Left lung (tissue), 4 donors: ENCODE measurements at regions not wholly inside any gene's neighbourhood (a gene's known extent, or its start where the extent isn't known, plus 50 kb on each side); places are given as distances from the start of the nearest gene placed in this dataset.

Experiments used
- ATAC-seq: fragments of 200-7000 bp; cut with Tn5 transposase; one replicate; pipeline ENCODE4 v1.9.1; 2020; ENCODE audit warnings: moderate library complexity
- DNase-seq, 4 donors: peaks; one replicate each; pipeline ENCODE4 v3.0.0-alpha.2; 2013 to 2020
- H3K27ac ChIP-seq, 2 donors: fragments of 200-600 bp; sonication (generic) in 1 of 2; one replicate each; pipeline versions ENCODE4 v1.5.0 to v1.8.0; 2020 to 2021
- H3K27me3 ChIP-seq, 2 donors: fragments of 200-600 bp; sonication (generic) in 1 of 2; one replicate each; pipeline versions ENCODE4 v1.5.0 to v1.8.0; 2020 to 2021
- H3K36me3 ChIP-seq, 2 donors: fragments of 200-600 bp; sonication (generic) in 1 of 2; one replicate each; pipeline versions ENCODE4 v1.5.0 to v1.8.0; 2020 to 2021
- H3K4me1 ChIP-seq, 2 donors: fragments of 200-600 bp; one replicate each; pipeline ENCODE4 v1.8.0; 2021
- H3K4me3 ChIP-seq, 2 donors: fragments of 200-600 bp; sonication (generic) in 1 of 2; one replicate each; pipeline versions ENCODE4 v1.5.0 to v1.8.0; 2020 to 2021; ENCODE audit warnings: mild to moderate bottlenecking in 1 of 2
- H3K9me3 ChIP-seq, 2 donors: fragments of 200-600 bp; sonication (generic) in 1 of 2; one replicate each; pipeline versions ENCODE4 v1.5.0 to v1.8.0; 2020 to 2021
- CTCF ChIP-seq, 2 donors: fragments of 200-600 bp; sonication (generic) in 1 of 2; IDR thresholded peaks; one replicate each; pipeline versions ENCODE4 v1.5.0 to v1.8.0; 2021; ENCODE audit warnings: antibody characterized with exemption in 2 of 2
- intact Hi-C, 2 donors: fragments of 100-400 bp; cut with DNase I; formaldehyde crosslinking; loops; one replicate each; pipeline versions ENCODE4 v1.11.2 to v1.14.2; 2022
- donor health status: DM: no; HTN: yes; CAD: no.
- donor health status: DM: no; HTN: no; CAD: no.

DNA sequence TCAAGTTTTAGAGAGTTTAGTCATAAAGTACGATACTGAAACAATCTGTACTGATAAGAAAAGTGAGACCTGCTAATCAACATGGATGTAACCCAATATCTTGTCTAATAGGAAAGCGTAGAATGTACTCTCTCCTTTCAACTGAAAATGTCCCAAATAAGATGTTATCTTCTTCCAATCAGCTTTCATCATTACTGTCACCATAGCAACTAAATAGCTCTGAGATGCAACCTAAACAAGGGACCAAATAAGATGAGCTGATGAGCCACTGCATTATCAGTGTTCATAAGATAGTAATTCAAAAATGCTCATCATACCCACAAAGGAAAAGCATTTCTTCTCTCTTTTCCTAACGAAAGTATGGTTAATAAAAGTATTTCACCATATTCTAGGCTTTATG is 1108.3 kb upstream of the MAP3K7 start:
- H3K36me3 ChIP-seq: no peaks in the 10 kb centered on the region
- intact Hi-C loops: no loop called here
- no peaks in the 10 kb centered on the region for H3K4me1 ChIP-seq
- no peak overlapping the region for H3K4me3 ChIP-seq
- DNase-seq (no peak), ATAC-seq (no peak)
- H3K27ac ChIP-seq: no peak overlapping the region
- H3K9me3 ChIP-seq: no peaks in the 10 kb centered on the region
- no peaks in the 10 kb centered on the region for H3K27me3 ChIP-seq
- TF ChIP-seq CTCF (IDR thresholded peaks at IDR 0.05): no peak

DNA sequence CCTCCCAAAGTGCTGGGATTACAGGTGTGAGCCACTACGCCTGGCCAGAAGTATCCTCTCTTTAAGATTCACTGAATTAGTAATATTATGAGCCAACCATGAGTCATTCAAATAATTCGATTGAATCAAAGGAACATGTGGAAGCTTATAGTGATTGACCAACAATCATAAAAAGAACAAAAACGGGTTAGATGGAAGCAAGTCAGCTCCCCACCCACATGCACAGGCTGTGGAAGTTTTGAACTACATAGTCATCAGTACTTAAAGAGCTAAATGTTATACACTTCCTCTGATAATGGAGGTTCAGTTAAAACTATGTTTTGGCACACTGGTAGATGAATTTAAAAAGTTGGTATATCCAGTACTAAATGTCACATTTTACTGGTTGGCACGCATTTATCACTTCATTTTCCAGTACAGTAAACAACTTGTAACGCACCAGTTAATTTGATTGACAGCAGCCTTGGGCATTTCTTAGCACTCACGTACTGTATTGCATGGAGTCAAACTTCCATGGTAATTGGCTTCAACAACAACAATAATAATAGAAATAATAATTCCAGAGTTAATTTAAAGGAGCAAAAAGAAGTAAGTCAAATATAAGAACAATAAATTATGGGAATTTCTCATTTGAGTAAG is 1107.3 kb upstream of the MAP3K7 start:
- H3K4me1 ChIP-seq: no peaks in the 10 kb centered on the region
- no peak for TF ChIP-seq CTCF (IDR thresholded peaks at IDR 0.05)
- intact Hi-C loops: no loop called here
- DNase-seq (no peak), ATAC-seq (no peak)
- H3K27me3 ChIP-seq: no peaks in the 10 kb centered on the region
- no peaks in the 10 kb centered on the region for H3K36me3 ChIP-seq
- no peaks in the 10 kb centered on the region for H3K9me3 ChIP-seq
- H3K4me3 ChIP-seq: no peak overlapping the region
- H3K27ac ChIP-seq: no peak overlapping the region

DNA sequence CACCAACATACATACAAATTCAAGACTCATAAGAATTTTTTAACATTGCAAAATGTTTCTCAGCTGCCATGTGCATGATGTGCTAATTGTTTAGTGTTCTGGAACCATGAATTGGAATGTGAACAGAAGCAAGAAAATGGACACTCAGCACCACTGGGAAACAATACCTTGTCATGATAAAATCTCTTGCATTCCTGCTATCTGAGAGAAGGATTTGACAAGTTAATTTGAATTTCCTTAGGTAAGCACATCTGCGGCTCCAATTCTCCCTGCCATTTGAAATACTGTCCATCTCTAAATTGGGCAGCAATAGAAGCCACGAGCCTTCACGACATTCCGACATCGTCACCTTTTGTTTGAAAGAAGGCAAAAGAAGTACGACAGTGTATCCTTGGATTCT is 1104.6 kb upstream of the MAP3K7 start:
- no peak for ATAC-seq
- Histone ChIP-seq H3K36me3 (no peaks in the 10 kb centered on the region), H3K27me3 (no peaks in the 10 kb centered on the region), H3K4me1 (no peaks in the 10 kb centered on the region), H3K4me3 (no peak overlapping the region), H3K9me3 (no peaks in the 10 kb centered on the region), H3K27ac (no peak overlapping the region)
- intact Hi-C loops: no loop called here
- no peak for DNase-seq
- TF ChIP-seq CTCF (IDR thresholded peaks at IDR 0.05): no peak

GRCh38 chr6:91683240-91683639 is 1096.4 kb upstream of the MAP3K7 start:
- no peaks in the 10 kb centered on the region for H3K4me1 ChIP-seq
- H3K36me3 ChIP-seq: no peaks in the 10 kb centered on the region
- DNase-seq: no peak
- no peak for TF ChIP-seq CTCF (IDR thresholded peaks at IDR 0.05)
- intact Hi-C loops: no loop called here
- no peaks in the 10 kb centered on the region for H3K27me3 ChIP-seq
- H3K9me3 ChIP-seq: no peaks in the 10 kb centered on the region
- no peak overlapping the region for H3K4me3 ChIP-seq
- ATAC-seq: no peak
- no peak overlapping the region for H3K27ac ChIP-seq

DNA sequence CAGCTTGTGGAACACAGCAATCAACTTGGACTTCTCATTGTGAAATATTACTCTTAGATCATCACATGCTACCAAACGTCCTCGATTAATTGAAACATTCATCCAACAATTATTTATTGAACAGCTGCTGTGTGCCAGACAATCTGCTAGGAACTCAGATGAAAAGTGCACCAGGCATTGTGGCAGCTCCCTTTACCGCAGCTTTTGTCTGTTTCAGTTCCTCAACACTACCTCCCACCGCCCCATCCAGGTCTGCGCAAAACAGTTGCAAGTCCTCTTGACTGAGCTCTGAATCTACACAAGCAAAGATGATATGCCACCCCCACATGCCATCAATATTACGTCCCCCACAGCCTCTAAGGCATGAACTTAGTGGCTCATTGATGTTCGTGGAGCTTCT is 1094.4 kb upstream of the MAP3K7 start:
- intact Hi-C loops: no loop called here
- DNase-seq: no peak
- Histone ChIP-seq H3K27me3 (no peaks in the 10 kb centered on the region), H3K27ac (no peak overlapping the region), H3K36me3 (no peaks in the 10 kb centered on the region), H3K4me1 (no peaks in the 10 kb centered on the region), H3K9me3 (no peaks in the 10 kb centered on the region), H3K4me3 (no peak overlapping the region)
- TF ChIP-seq CTCF (IDR thresholded peaks at IDR 0.05): no peak
- ATAC-seq: no peak
